B cell (primary cell): ENCODE measurements at regions not wholly inside any gene's neighbourhood (a gene's known extent, or its start where the extent isn't known, plus 50 kb on each side); places are given as distances from the start of the nearest gene placed in this dataset.

Experiments
- ATAC-seq: fragments of 200-7000 bp; cut with Tn5 transposase; one replicate; pipeline ENCODE4 v1.10.0; 2021; ENCODE audit warnings: low read depth, mild to moderate bottlenecking, moderate number of reproducible peaks, moderate library complexity
- CTCF ChIA-PET: fragments of 350-600 bp; sonication (Branson Sonifier 250); formaldehyde crosslinking; loops from one replicate; lab custom pipeline; 2021; ENCODE audit warnings: antibody characterized with exemption, inconsistent platforms; lab: Charles Lee
- POLR2A ChIA-PET: fragments of 350-600 bp; sonication (Branson Sonifier 250); formaldehyde crosslinking; loops from one replicate; lab custom pipeline; 2021; ENCODE audit warnings: antibody characterized with exemption; lab: Charles Lee
- DNase-seq: peaks from one replicate; pipeline ENCODE4 v3.0.0; 2013
- H2AFZ ChIP-seq: 2 replicates; pipeline ENCODE4 v1.6.1; 2012; ENCODE audit warnings: mild to moderate bottlenecking, low read depth, low read length; ENCODE audit not compliant: insufficient read depth, poor library complexity, severe bottlenecking
- H3K27ac ChIP-seq, 2 donors: 1 replicate in 1 of 2; 2 replicates in 1 of 2; pipeline ENCODE4 v1.5.1; 2012 to 2013; ENCODE audit warnings: low read length in 2 of 2, mild to moderate bottlenecking in 2 of 2, moderate library complexity in 1 of 2
- H3K27me3 ChIP-seq, 4 experiments: fragments of 200-600 bp in 1 of 4; sonication (generic) in 1 of 4; replicated peaks in 1 of 4; 1 replicate in 2 of 4; 2 replicates in 2 of 4; pipeline versions ENCODE4 v1.6.1 to v1.7.0; 2013 to 2016; ENCODE audit warnings: low read length in 3 of 4, mild to moderate bottlenecking in 2 of 4, mixed read lengths in 1 of 4, moderate library complexity in 1 of 4; ENCODE audit not compliant: insufficient read depth in 4 of 4, control insufficient read depth in 3 of 4; ENCODE audit errors: control extremely low read depth in 1 of 4
- H3K36me3 ChIP-seq, 2 experiments: replicated peaks in 1 of 2; 1 replicate in 1 of 2; 2 replicates in 1 of 2; pipeline versions ENCODE4 v1.6.1 to v1.7.1; 2013; ENCODE audit warnings: low read length in 1 of 2; ENCODE audit not compliant: insufficient read depth in 2 of 2, control insufficient read depth in 1 of 2; ENCODE audit errors: control extremely low read depth in 1 of 2, extremely low read depth in 1 of 2
- H3K4me1 ChIP-seq, 2 donors: fragments of 200-600 bp in 1 of 2; sonication (generic) in 1 of 2; 1 replicate in 1 of 2; 2 replicates in 1 of 2; pipeline versions ENCODE4 v1.5.1 to v1.6.1; 2013 to 2017; ENCODE audit warnings: low read length in 2 of 2; ENCODE audit not compliant: control insufficient read depth in 2 of 2, insufficient read depth in 2 of 2
- H3K4me2 ChIP-seq: replicated peaks from 2 replicates; pipeline ENCODE3; 2012; ENCODE audit warnings: mild to moderate bottlenecking, low read depth, low read length; ENCODE audit not compliant: poor library complexity, severe bottlenecking
- H3K4me3 ChIP-seq, 5 experiments: fragments of 200-600 bp in 1 of 5; sonication (generic) in 1 of 5; 1 replicate in 3 of 5; 2 replicates in 2 of 5; pipeline versions ENCODE4 v1.5.1 to v1.7.0; 2011 to 2016; ENCODE audit warnings: low read length in 4 of 5, mild to moderate bottlenecking in 4 of 5, low read depth in 2 of 5, control low read depth in 1 of 5, moderate library complexity in 1 of 5; ENCODE audit not compliant: insufficient read depth in 1 of 5; ENCODE audit errors: control extremely low read depth in 1 of 5, extremely low read depth in 1 of 5
- H3K79me2 ChIP-seq: fragments of 200-600 bp; sonication (generic); one replicate; pipeline ENCODE4 v1.6.0; 2016; ENCODE audit warnings: low read length; ENCODE audit not compliant: control insufficient read depth, insufficient read depth
- H3K9ac ChIP-seq: fragments of 200-600 bp; sonication (generic); 2 replicates; pipeline ENCODE4 v1.6.1; 2017; ENCODE audit warnings: mild to moderate bottlenecking, low read length, moderate library complexity
- H3K9me3 ChIP-seq, 3 donors: one replicate each; pipeline versions ENCODE4 v1.6.1 to v1.7.1; 2013; ENCODE audit warnings: low read length in 2 of 3; ENCODE audit not compliant: control insufficient read depth in 2 of 3, insufficient read depth in 1 of 3; ENCODE audit errors: control extremely low read depth in 1 of 3
- H4K20me1 ChIP-seq: 2 replicates; pipeline ENCODE4 v1.6.0; 2012; ENCODE audit warnings: mild to moderate bottlenecking, low read length; ENCODE audit not compliant: insufficient read depth, control insufficient read depth, poor library complexity, severe bottlenecking
- H3K27ac Mint-ChIP-seq: one replicate; pipeline ENCODE4 v1.8.0; 2021; ENCODE audit warnings: mixed read lengths
- H3K27me3 Mint-ChIP-seq: one replicate; pipeline ENCODE4 v1.8.0; 2021; ENCODE audit warnings: mixed read lengths
- H3K4me1 Mint-ChIP-seq: one replicate; pipeline ENCODE4 v1.8.0; 2021; ENCODE audit warnings: mixed read lengths
- H3K4me3 Mint-ChIP-seq: one replicate; pipeline ENCODE4 v1.8.0; 2021; ENCODE audit warnings: mixed read lengths
- H3K9me3 Mint-ChIP-seq: one replicate; pipeline ENCODE4 v1.8.0; 2022; ENCODE audit warnings: mixed read lengths; ENCODE audit not compliant: insufficient read depth
- CTCF ChIP-seq: fragments of 200-600 bp; IDR thresholded peaks from one replicate; pipeline ENCODE4 v1.8.0; 2022; ENCODE audit warnings: antibody characterized with exemption, mild to moderate bottlenecking
- EZH2 ChIP-seq: IDR thresholded peaks from 2 replicates; pipeline ENCODE4 v1.6.1; 2012; ENCODE audit warnings: borderline replicate concordance, low read depth, mild to moderate bottlenecking, moderate library complexity, low read length; ENCODE audit not compliant: insufficient read depth, poor library complexity, severe bottlenecking
- WGBS: methylation state at CpG from one replicate; pipeline ENCODE4 v1.1.5; 2013; ENCODE audit warnings: missing lambda C conversion rate; ENCODE audit not compliant: insufficient coverage; 5-methylcytosine and 5-hydroxymethylcytosine counted together
- intact Hi-C: fragments of 100-400 bp; cut with micrococcal nuclease; formaldehyde crosslinking; loops from one replicate; pipeline ENCODE4 v1.10.0; 2022

DNA sequence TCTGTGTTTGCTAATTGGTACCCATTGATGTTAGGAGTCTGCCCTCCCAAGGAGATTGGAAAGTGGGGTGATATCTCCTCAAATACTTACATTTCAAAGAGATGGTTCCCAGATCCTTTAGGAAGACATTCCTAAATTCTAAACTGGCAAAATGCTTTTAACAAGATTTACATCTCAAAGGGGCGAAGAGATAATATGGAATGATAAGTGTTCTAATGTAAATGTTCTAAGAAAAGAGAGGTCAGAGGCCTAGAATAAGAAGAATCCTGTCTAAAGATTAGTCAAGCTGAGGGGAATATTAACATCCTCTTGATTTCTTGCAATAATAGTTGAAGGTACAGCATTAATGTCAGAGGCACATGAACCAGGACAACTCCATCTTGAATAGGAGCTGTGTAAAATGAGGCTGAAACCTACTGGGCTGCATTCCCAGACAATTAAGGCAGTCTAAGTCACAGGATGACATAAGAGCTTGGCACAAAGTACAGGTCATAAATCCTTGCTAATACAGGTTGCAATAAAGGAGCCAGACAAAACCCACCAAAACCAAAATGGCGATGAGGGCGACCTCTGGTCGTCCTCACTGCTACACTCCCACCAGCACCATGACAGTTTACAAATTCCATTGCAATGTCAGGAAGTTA is 2248.1 kb downstream of the ARAP2 start:
- WGBS, result no CpG with 5 or more reads among the region's 4 CpGs
- H3K4me1 Mint-ChIP-seq, result no peaks in the 10 kb centered on the region
- H3K27ac Mint-ChIP-seq, result no peak overlapping the region
- ATAC-seq (no peak), DNase-seq (no peak)
- H3K4me3 Mint-ChIP-seq, result no peak overlapping the region
- no peak overlapping the region for H3K9ac ChIP-seq
- POLR2A ChIA-PET, result no interaction called here
- H3K27me3 ChIP-seq, result no peaks in the 10 kb centered on the region
- no peaks in the 10 kb centered on the region for H3K79me2 ChIP-seq
- H3K27me3 Mint-ChIP-seq, result no peaks in the 10 kb centered on the region
- peaks cover 0 to 3% (median 0%) of the 10 kb centered on the region in 3 donors for H3K9me3 ChIP-seq
- no peak overlapping the region for H3K4me3 ChIP-seq
- no peak overlapping the region for H3K4me2 ChIP-seq
- H4K20me1 ChIP-seq, result no peaks in the 10 kb centered on the region
- no peaks in the 10 kb centered on the region for H3K4me1 ChIP-seq
- H3K36me3 ChIP-seq, result no peaks in the 10 kb centered on the region
- intact Hi-C loops, result no loop called here
- peaks cover 2% of the 10 kb centered on the region for H3K9me3 Mint-ChIP-seq
- no peak for TF ChIP-seq EZH2
- TF ChIP-seq CTCF, result no peak
- CTCF ChIA-PET, result no interaction called here
- no peak overlapping the region for H3K27ac ChIP-seq
- no peak overlapping the region for H2AFZ ChIP-seq

DNA sequence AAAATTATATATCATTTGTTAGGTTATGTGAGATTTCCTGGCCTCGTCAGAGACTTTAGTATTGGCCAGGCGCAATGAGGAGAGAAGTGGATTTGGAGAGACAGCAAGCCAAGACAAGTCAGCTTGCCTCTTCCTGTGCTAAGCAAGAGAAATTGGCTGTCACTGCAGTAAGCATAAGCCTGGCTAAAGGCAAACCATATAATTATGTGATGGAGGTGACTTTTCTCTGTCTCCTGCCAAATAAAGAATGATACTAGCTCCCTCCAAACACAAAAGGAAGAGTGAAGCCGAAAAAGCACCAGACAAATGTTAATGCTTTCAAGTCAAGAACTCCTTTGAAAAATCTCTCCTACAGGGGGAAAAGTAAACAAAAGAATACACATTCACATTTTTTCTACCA is 2246.0 kb downstream of the ARAP2 start:
- H3K27me3 ChIP-seq, result no peaks in the 10 kb centered on the region
- H2AFZ ChIP-seq, result no peak overlapping the region
- no peak overlapping the region for H3K27ac ChIP-seq
- no peaks in the 10 kb centered on the region for H3K4me1 ChIP-seq
- WGBS, result no CpG with 5 or more reads among the region's 3 CpGs
- Mint-ChIP-seq H3K4me3 (no peak overlapping the region), H3K27ac (no peak overlapping the region), H3K27me3 (no peaks in the 10 kb centered on the region), H3K4me1 (no peaks in the 10 kb centered on the region), H3K9me3 (peaks cover 2% of the 10 kb centered on the region)
- no peaks in the 10 kb centered on the region for H3K36me3 ChIP-seq
- intact Hi-C loops, result no loop called here
- no peak overlapping the region for H3K4me3 ChIP-seq
- H3K9ac ChIP-seq, result no peak overlapping the region
- no peak overlapping the region for H3K4me2 ChIP-seq
- ChIA-PET POLR2A (no interaction called here), CTCF (no interaction called here)
- peaks cover 0 to 3% (median 0%) of the 10 kb centered on the region in 3 donors for H3K9me3 ChIP-seq
- H3K79me2 ChIP-seq, result no peaks in the 10 kb centered on the region
- ATAC-seq, result no peak
- DNase-seq, result no peak
- TF ChIP-seq CTCF (no peak), EZH2 (no peak)
- H4K20me1 ChIP-seq, result no peaks in the 10 kb centered on the region
